OCI-LY1 (cell line): ENCODE measurements at regions not wholly inside any gene's neighbourhood (a gene's known extent, or its start where the extent isn't known, plus 50 kb on each side); places are given as distances from the start of the nearest gene placed in this dataset.

Source experiments
- H2AFZ ChIP-seq: fragments of 200-600 bp; sonication (generic), shearing (Covaris generic); 2 replicates; pipeline ENCODE4 v1.6.0; 2014; ENCODE audit warnings: antibody characterized with exemption, mild to moderate bottlenecking, low read length
- H3F3A ChIP-seq: fragments of 200-600 bp; sonication (generic), shearing (Covaris generic); 2 replicates; pipeline ENCODE4 v1.6.0; 2014; ENCODE audit warnings: mild to moderate bottlenecking, antibody characterized with exemption, low read length, moderate library complexity; ENCODE audit not compliant: insufficient read depth
- H3K27ac ChIP-seq: fragments of 200-600 bp; sonication (generic); 2 replicates; pipeline ENCODE4 v1.5.1; 2014; ENCODE audit warnings: low read length, mixed run types, mild to moderate bottlenecking, low read depth; ENCODE audit not compliant: poor library complexity, severe bottlenecking
- H3K27me3 ChIP-seq: fragments of 200-600 bp; sonication (generic); 2 replicates; pipeline ENCODE4 v1.6.0; 2014; ENCODE audit warnings: antibody characterized with exemption, mild to moderate bottlenecking, low read length, moderate library complexity; ENCODE audit not compliant: insufficient read depth
- H3K36me3 ChIP-seq: fragments of 200-600 bp; sonication (generic); 2 replicates; pipeline ENCODE4 v1.6.1; 2014; ENCODE audit warnings: mild to moderate bottlenecking, antibody characterized with exemption, low read length, moderate library complexity, mixed read lengths; ENCODE audit not compliant: insufficient read depth
- H3K4me1 ChIP-seq: fragments of 200-600 bp; sonication (generic); 2 replicates; pipeline ENCODE4 v1.5.1; 2014; ENCODE audit warnings: mild to moderate bottlenecking, low read length, moderate library complexity; ENCODE audit not compliant: insufficient read depth, severe bottlenecking
- H3K4me2 ChIP-seq: fragments of 200-600 bp; sonication (generic), shearing (Covaris generic); 2 replicates; pipeline ENCODE4 v1.6.1; 2014; ENCODE audit warnings: low read length
- H3K4me3 ChIP-seq: fragments of 200-600 bp; sonication (generic); 2 replicates; pipeline ENCODE4 v1.5.1; 2014; ENCODE audit warnings: low read length, low read depth, mild to moderate bottlenecking, mixed read lengths; ENCODE audit not compliant: poor library complexity, severe bottlenecking
- H3K79me2 ChIP-seq: fragments of 200-600 bp; shearing (Covaris generic); 2 replicates; pipeline ENCODE4 v1.6.1; 2016; ENCODE audit warnings: mixed run types, low read length, mixed read lengths; ENCODE audit not compliant: insufficient read depth
- H3K9ac ChIP-seq: fragments of 200-600 bp; sonication (generic), shearing (Covaris generic); 2 replicates; pipeline ENCODE4 v1.6.1; 2014; ENCODE audit warnings: mild to moderate bottlenecking, low read length, mixed read lengths
- H3K9me2 ChIP-seq: fragments of 200-600 bp; sonication (generic), shearing (Covaris generic); 2 replicates; pipeline ENCODE4 v1.6.1; 2014; ENCODE audit warnings: low read depth, mild to moderate bottlenecking, low read length, mixed read lengths
- H3K9me3 ChIP-seq: fragments of 200-600 bp; shearing (Covaris generic); 2 replicates; pipeline ENCODE4 v1.6.1; 2014; ENCODE audit warnings: low read length, mixed read lengths
- H4K20me1 ChIP-seq: fragments of 200-600 bp; sonication (generic), shearing (Covaris generic); 2 replicates; pipeline ENCODE4 v1.6.0; 2016; ENCODE audit warnings: mild to moderate bottlenecking, low read length; ENCODE audit not compliant: insufficient read depth
- CTCF ChIP-seq: fragments of 200-600 bp; sonication (generic), shearing (Covaris generic); IDR thresholded peaks from 2 replicates; pipeline ENCODE4 v1.5.1; 2017; ENCODE audit warnings: mild to moderate bottlenecking, antibody characterized with exemption, low read length, moderate library complexity, mixed read lengths
- EZH2 ChIP-seq: fragments of 200-600 bp; sonication (generic), shearing (Covaris generic); IDR thresholded peaks from 2 replicates; pipeline ENCODE4 v1.8.0; 2017; ENCODE audit warnings: borderline replicate concordance, mixed run types, mild to moderate bottlenecking, antibody characterized with exemption, low read length, moderate library complexity, mixed read lengths

- no peaks in the 10 kb centered on the region for H3K79me2 ChIP-seq
- no peak overlapping the region for H3K4me2 ChIP-seq
- TF ChIP-seq CTCF (no peak), EZH2 (no peak)
- no peak overlapping the region for H3K27ac ChIP-seq
- no peak overlapping the region for H2AFZ ChIP-seq
- H3K9me3 ChIP-seq: no peaks in the 10 kb centered on the region
- H4K20me1 ChIP-seq: no peaks in the 10 kb centered on the region
- no peak overlapping the region for H3K9ac ChIP-seq
- no peaks in the 10 kb centered on the region for H3K4me1 ChIP-seq
- no peaks in the 10 kb centered on the region for H3K9me2 ChIP-seq
- no peak overlapping the region for H3K4me3 ChIP-seq
- no peaks in the 10 kb centered on the region for H3K36me3 ChIP-seq
- H3K27me3 ChIP-seq: no peaks in the 10 kb centered on the region
- H3F3A ChIP-seq: no peaks in the 10 kb centered on the region
Measured at GRCh38 chr5:67942421-67942820, 273.1 kb upstream of the PIK3R1 start.

- Histone ChIP-seq H3K4me2 (no peak overlapping the region), H3K9me2 (no peaks in the 10 kb centered on the region), H3K79me2 (no peaks in the 10 kb centered on the region), H3K4me3 (no peak overlapping the region), H4K20me1 (no peaks in the 10 kb centered on the region), H3K27me3 (no peaks in the 10 kb centered on the region), H3K27ac (no peak overlapping the region), H3K4me1 (no peaks in the 10 kb centered on the region), H3K9ac (no peak overlapping the region), H3K9me3 (no peaks in the 10 kb centered on the region), H3K36me3 (no peaks in the 10 kb centered on the region), H2AFZ (no peak overlapping the region), H3F3A (no peaks in the 10 kb centered on the region)
- no peak for TF ChIP-seq CTCF
- no peak for TF ChIP-seq EZH2
Measured at GRCh38 chr5:67941614-67942401, 273.7 kb upstream of the PIK3R1 start.

- H3K27ac ChIP-seq: no peak overlapping the region
- no peaks in the 10 kb centered on the region for H4K20me1 ChIP-seq
- H3K36me3 ChIP-seq: no peaks in the 10 kb centered on the region
- TF ChIP-seq EZH2 (no peak), CTCF (no peak)
- no peaks in the 10 kb centered on the region for H3K79me2 ChIP-seq
- H3K9me2 ChIP-seq: no peaks in the 10 kb centered on the region
- no peaks in the 10 kb centered on the region for H3K9me3 ChIP-seq
- H3K4me1 ChIP-seq: no peaks in the 10 kb centered on the region
- no peak overlapping the region for H2AFZ ChIP-seq
- no peak overlapping the region for H3K9ac ChIP-seq
- no peaks in the 10 kb centered on the region for H3F3A ChIP-seq
- no peak overlapping the region for H3K4me3 ChIP-seq
- H3K27me3 ChIP-seq: no peaks in the 10 kb centered on the region
- H3K4me2 ChIP-seq: no peak overlapping the region
Measured at GRCh38 chr5:67935908-67936566, 279.5 kb upstream of the PIK3R1 start.
